ENCODE measurements at regions not wholly inside any gene's neighbourhood (a gene's known extent, or its start where the extent isn't known, plus 50 kb on each side); places are given as distances from the start of the nearest gene placed in this dataset.

GRCh38 chr7:51467384-51468017 is 150.9 kb upstream of the COBL start:
- no peak for TF ChIP-seq GATA3 (IDR thresholded peaks at IDR 0.05; ENCODE audit: low read depth, low read length)
- TF ChIP-seq GATA2 (IDR thresholded peaks at IDR 0.05; ENCODE audit: low read depth, low read length) = no peak
